WTC11 (cell line): ENCODE measurements at regions not wholly inside any gene's neighbourhood (a gene's known extent, or its start where the extent isn't known, plus 50 kb on each side); places are given as distances from the start of the nearest gene placed in this dataset.

Source experiments
- TF ChIP-seq, protein P1 (sequence below): fragments of 250-450 bp; sonication (Bioruptor Pico); IDR thresholded peaks from 2 replicates; pipeline ENCODE4 v1.9.0; 2021; ENCODE audit warnings: mild to moderate bottlenecking
- TF ChIP-seq, protein P2 (sequence below): fragments of 200-600 bp; IDR thresholded peaks from 2 replicates; pipeline ENCODE4 v1.8.0; 2022; ENCODE audit warnings: antibody characterized with exemption
- TF ChIP-seq, protein P3 (sequence below): sonication (generic); formaldehyde crosslinking; IDR thresholded peaks from 2 replicates; pipeline ENCODE4 v1.8.1; 2022; ENCODE audit warnings: low read depth, mild to moderate bottlenecking, moderate library complexity, missing genetic modification reagents, borderline replicate concordance
- TF ChIP-seq, protein P4 (sequence below): sonication (generic); formaldehyde crosslinking; IDR thresholded peaks from 2 replicates; pipeline ENCODE4 v1.8.0; 2022; ENCODE audit warnings: mild to moderate bottlenecking, missing genetic modification reagents

DNA sequence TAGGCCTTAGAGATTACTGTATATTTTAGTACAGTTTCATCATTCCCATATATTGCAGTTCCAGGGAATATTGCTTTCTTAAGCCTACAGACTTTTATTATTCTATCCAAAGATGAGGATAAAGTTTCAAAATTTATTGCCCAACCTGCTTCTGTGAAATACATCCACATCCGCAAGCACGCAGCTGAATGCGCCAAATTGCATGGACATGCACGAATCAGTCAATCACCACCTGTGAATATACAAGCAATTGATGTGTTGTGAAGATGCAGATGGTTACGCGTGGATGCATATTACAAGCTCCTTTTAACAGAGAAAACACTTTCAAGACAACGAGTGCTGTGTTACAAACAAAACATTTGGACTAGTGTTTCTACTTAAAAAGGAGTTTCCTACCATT, 577.8 kb upstream of the PLXNA2 start:
- TF ChIP-seq, protein P1, sequence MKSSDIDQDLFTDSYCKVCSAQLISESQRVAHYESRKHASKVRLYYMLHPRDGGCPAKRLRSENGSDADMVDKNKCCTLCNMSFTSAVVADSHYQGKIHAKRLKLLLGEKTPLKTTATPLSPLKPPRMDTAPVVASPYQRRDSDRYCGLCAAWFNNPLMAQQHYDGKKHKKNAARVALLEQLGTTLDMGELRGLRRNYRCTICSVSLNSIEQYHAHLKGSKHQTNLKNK (CRISPR knock-in tag), result no peak
- TF ChIP-seq, protein P2, sequence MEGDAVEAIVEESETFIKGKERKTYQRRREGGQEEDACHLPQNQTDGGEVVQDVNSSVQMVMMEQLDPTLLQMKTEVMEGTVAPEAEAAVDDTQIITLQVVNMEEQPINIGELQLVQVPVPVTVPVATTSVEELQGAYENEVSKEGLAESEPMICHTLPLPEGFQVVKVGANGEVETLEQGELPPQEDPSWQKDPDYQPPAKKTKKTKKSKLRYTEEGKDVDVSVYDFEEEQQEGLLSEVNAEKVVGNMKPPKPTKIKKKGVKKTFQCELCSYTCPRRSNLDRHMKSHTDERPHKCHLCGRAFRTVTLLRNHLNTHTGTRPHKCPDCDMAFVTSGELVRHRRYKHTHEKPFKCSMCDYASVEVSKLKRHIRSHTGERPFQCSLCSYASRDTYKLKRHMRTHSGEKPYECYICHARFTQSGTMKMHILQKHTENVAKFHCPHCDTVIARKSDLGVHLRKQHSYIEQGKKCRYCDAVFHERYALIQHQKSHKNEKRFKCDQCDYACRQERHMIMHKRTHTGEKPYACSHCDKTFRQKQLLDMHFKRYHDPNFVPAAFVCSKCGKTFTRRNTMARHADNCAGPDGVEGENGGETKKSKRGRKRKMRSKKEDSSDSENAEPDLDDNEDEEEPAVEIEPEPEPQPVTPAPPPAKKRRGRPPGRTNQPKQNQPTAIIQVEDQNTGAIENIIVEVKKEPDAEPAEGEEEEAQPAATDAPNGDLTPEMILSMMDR, result no peak
- TF ChIP-seq, protein P3, sequence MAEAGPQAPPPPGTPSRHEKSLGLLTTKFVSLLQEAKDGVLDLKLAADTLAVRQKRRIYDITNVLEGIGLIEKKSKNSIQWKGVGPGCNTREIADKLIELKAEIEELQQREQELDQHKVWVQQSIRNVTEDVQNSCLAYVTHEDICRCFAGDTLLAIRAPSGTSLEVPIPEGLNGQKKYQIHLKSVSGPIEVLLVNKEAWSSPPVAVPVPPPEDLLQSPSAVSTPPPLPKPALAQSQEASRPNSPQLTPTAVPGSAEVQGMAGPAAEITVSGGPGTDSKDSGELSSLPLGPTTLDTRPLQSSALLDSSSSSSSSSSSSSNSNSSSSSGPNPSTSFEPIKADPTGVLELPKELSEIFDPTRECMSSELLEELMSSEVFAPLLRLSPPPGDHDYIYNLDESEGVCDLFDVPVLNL, result no peak
- TF ChIP-seq, protein P4, sequence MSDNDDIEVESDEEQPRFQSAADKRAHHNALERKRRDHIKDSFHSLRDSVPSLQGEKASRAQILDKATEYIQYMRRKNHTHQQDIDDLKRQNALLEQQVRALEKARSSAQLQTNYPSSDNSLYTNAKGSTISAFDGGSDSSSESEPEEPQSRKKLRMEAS (CRISPR knock-in tag), result no peak
